HepG2 (cell line): ENCODE measurements at regions not wholly inside any gene's neighbourhood (a gene's known extent, or its start where the extent isn't known, plus 50 kb on each side); places are given as distances from the start of the nearest gene placed in this dataset.

Experiments used
- FOXA3 ChIP-seq: IDR thresholded peaks from 2 replicates; pipeline ENCODE4 v1.6.1; 2016; ENCODE audit warnings: missing genetic modification reagents, missing compliant biosample characterization
- JUNB ChIP-seq: sonication (generic); formaldehyde crosslinking; IDR thresholded peaks from 2 replicates; pipeline ENCODE4 v1.8.0; 2022; ENCODE audit warnings: missing genetic modification reagents, mild to moderate bottlenecking, borderline replicate concordance
- ZBTB34 ChIP-seq: sonication (generic); formaldehyde crosslinking; IDR thresholded peaks from 2 replicates; pipeline ENCODE4 v1.8.0; 2022; ENCODE audit warnings: mild to moderate bottlenecking, missing genetic modification reagents

GRCh38 chr1:5001466-5001865, 347.1 kb downstream of the AJAP1 start:
- TF ChIP-seq FOXA3 (no peak), ZBTB34 (CRISPR knock-in tag) (no peak), JUNB (CRISPR knock-in tag) (no peak)
